Small intestine (tissue), 7 donors: ENCODE measurements at regions not wholly inside any gene's neighbourhood (a gene's known extent, or its start where the extent isn't known, plus 50 kb on each side); places are given as distances from the start of the nearest gene placed in this dataset.

Experiments
- DNase-seq, 2 donors: peaks; one replicate each; pipeline versions ENCODE4 v3.0.0 to v3.0.0-alpha.2; 2013
- FAIRE-seq: peaks from 2 replicates; lab custom pipeline; 2012; peaks lifted over from hg19 to GRCh38; lab: Jason Lieb, UNC
- H3K27ac ChIP-seq, 3 donors: one replicate each; pipeline ENCODE4 v1.5.1; 2013; ENCODE audit warnings: low read length in 2 of 3, mild to moderate bottlenecking in 2 of 3, control low read depth in 1 of 3, inconsistent platforms in 1 of 3, low read depth in 1 of 3, moderate library complexity in 1 of 3
- H3K27me3 ChIP-seq, 3 donors: one replicate each; pipeline ENCODE4 v1.6.1; 2013; ENCODE audit warnings: low read length in 3 of 3, inconsistent platforms in 1 of 3; ENCODE audit not compliant: control insufficient read depth in 3 of 3, insufficient read depth in 3 of 3
- H3K36me3 ChIP-seq, 3 donors: one replicate each; pipeline ENCODE4 v1.6.1; 2013; ENCODE audit warnings: low read length in 3 of 3, inconsistent platforms in 1 of 3, low read depth in 1 of 3, mild to moderate bottlenecking in 1 of 3, moderate library complexity in 1 of 3; ENCODE audit not compliant: control insufficient read depth in 3 of 3, insufficient read depth in 2 of 3
- H3K4me1 ChIP-seq, 3 donors: one replicate each; pipeline ENCODE4 v1.6.1; 2013; ENCODE audit warnings: low read length in 2 of 3, inconsistent platforms in 1 of 3, low read depth in 1 of 3, mild to moderate bottlenecking in 1 of 3, moderate library complexity in 1 of 3; ENCODE audit not compliant: control insufficient read depth in 3 of 3, insufficient read depth in 2 of 3
- H3K4me3 ChIP-seq, 3 donors: one replicate each; pipeline ENCODE4 v1.5.1; 2013; ENCODE audit warnings: low read length in 3 of 3, control low read depth in 1 of 3, inconsistent platforms in 1 of 3, low read depth in 1 of 3, mild to moderate bottlenecking in 1 of 3, moderate library complexity in 1 of 3
- H3K9me3 ChIP-seq, 2 donors: one replicate each; pipeline ENCODE4 v1.6.1; 2013; ENCODE audit warnings: low read depth in 1 of 2, low read length in 1 of 2; ENCODE audit not compliant: control insufficient read depth in 2 of 2, insufficient read depth in 1 of 2
- WGBS, 3 donors: extraction: QIAGEN DNeasy Blood & Tissue Kit; methylation state at CpG; one replicate each; pipeline ENCODE4 v1.1.7; 2013; 5-methylcytosine and 5-hydroxymethylcytosine counted together
- donor health status: healthy with polysubstance abuse.
- donor health status: control.
- donor health status: control.
- donor health status: Bipolar disorder and iron deficiency.
- donor health status: healthy.

- H3K4me1 ChIP-seq, result peaks cover 0 to 14% (median 2%) of the 10 kb centered on the region in 3 donors
- H3K9me3 ChIP-seq, result no peaks in the 10 kb centered on the region
- no peaks in the 10 kb centered on the region for H3K36me3 ChIP-seq
- WGBS, 3 donors, result 69 to 75% (median 75%) methylated on average over 3 of the region's 3 CpGs
- H3K27ac ChIP-seq, result peak overlapping the region in 1 of 3 donors; percentile 66
- no peak overlapping the region for H3K4me3 ChIP-seq
- DNase-seq (no peak), FAIRE-seq (no peak)
- peaks cover 0 to 49% (median 0%) of the 10 kb centered on the region in 3 donors for H3K27me3 ChIP-seq
Measured at GRCh38 chr7:131111792-131112191, 215.9 kb upstream of the MKLN1 start.

- no peak overlapping the region for H3K27ac ChIP-seq
- no peak for DNase-seq
- no peaks in the 10 kb centered on the region for H3K9me3 ChIP-seq
- H3K4me1 ChIP-seq, result peaks cover 0 to 14% (median 2%) of the 10 kb centered on the region in 3 donors
- no peaks in the 10 kb centered on the region for H3K36me3 ChIP-seq
- 42 to 78% (median 75%) methylated on average over 1 of the region's 1 CpG for WGBS, 3 donors
- H3K4me3 ChIP-seq, result no peak overlapping the region
- no peak for FAIRE-seq
- peaks cover 0 to 45% (median 0%) of the 10 kb centered on the region in 3 donors for H3K27me3 ChIP-seq
Measured at GRCh38 chr7:131112431-131112830, 215.2 kb upstream of the MKLN1 start.

GRCh38 chr7:131115340-131115739 lies 212.3 kb upstream of the MKLN1 start:
- H3K27ac ChIP-seq, result no peak overlapping the region
- FAIRE-seq, result no peak
- peaks cover 0 to 7% (median 0%) of the 10 kb centered on the region in 3 donors for H3K4me1 ChIP-seq
- H3K9me3 ChIP-seq, result peaks cover 0 to 7% of the 10 kb centered on the region in 2 donors
- whole genome bisulfite sequencing, 3 donors, result 73 to 75% (median 74%) methylated on average over 5 of the region's 5 CpGs
- H3K4me3 ChIP-seq, result no peak overlapping the region
- DNase-seq, result no peak
- H3K27me3 ChIP-seq, result peaks cover 0 to 16% (median 0%) of the 10 kb centered on the region in 3 donors
- H3K36me3 ChIP-seq, result no peaks in the 10 kb centered on the region

- WGBS, 3 donors, result 75 to 79% (median 79%) methylated on average over 1 of the region's 1 CpG
Measured at GRCh38 chr7:131117439-131117838, 210.2 kb upstream of the MKLN1 start.

GRCh38 chr7:131119381-131119780 lies 208.3 kb upstream of the MKLN1 start:
- 95 to 100% (median 98%) methylated on average over 1 of the region's 1 CpG for WGBS, 3 donors
- Histone ChIP-seq H3K27me3 (peaks cover 0 to 2% (median 0%) of the 10 kb centered on the region in 3 donors), H3K36me3 (no peaks in the 10 kb centered on the region), H3K4me1 (no peaks in the 10 kb centered on the region), H3K9me3 (peaks cover 0 to 7% of the 10 kb centered on the region in 2 donors), H3K4me3 (no peak overlapping the region), H3K27ac (no peak overlapping the region)
- no peak for DNase-seq
- FAIRE-seq, result no peak

More at GRCh38 chr7:131117439-131117838, 210.2 kb upstream of the MKLN1 start:
- H3K4me1 ChIP-seq, result no peaks in the 10 kb centered on the region
- DNase-seq (no peak), FAIRE-seq (no peak)
- no peaks in the 10 kb centered on the region for H3K36me3 ChIP-seq
- H3K27me3 ChIP-seq, result peaks cover 0 to 6% (median 0%) of the 10 kb centered on the region in 3 donors
- H3K9me3 ChIP-seq, result peaks cover 0 to 7% of the 10 kb centered on the region in 2 donors
- H3K4me3 ChIP-seq, result no peak overlapping the region
- no peak overlapping the region for H3K27ac ChIP-seq

- Histone ChIP-seq H3K36me3 (no peaks in the 10 kb centered on the region), H3K4me1 (no peaks in the 10 kb centered on the region), H3K4me3 (no peak overlapping the region), H3K27me3 (no peaks in the 10 kb centered on the region), H3K27ac (peak overlapping the region in 1 of 3 donors; percentile 4), H3K9me3 (peaks cover 0 to 7% of the 10 kb centered on the region in 2 donors)
- DNase-seq (no peak), FAIRE-seq (no peak)
- WGBS, 3 donors, result 81 to 90% (median 84%) methylated on average over 10 of the region's 10 CpGs
Measured at GRCh38 chr7:131122394-131122793, 205.3 kb upstream of the MKLN1 start.

- no peak overlapping the region for H3K4me3 ChIP-seq
- no peaks in the 10 kb centered on the region for H3K4me1 ChIP-seq
- DNase-seq, result no peak
- peak overlapping the region in 1 of 3 donors; percentile 4 for H3K27ac ChIP-seq
- 87 to 91% (median 89%) methylated on average over 4 of the region's 4 CpGs for WGBS, 3 donors
- no peak for FAIRE-seq
- H3K36me3 ChIP-seq, result no peaks in the 10 kb centered on the region
- H3K27me3 ChIP-seq, result no peaks in the 10 kb centered on the region
- H3K9me3 ChIP-seq, result peaks cover 0 to 6% of the 10 kb centered on the region in 2 donors
Measured at GRCh38 chr7:131124001-131124629, 203.6 kb upstream of the MKLN1 start.

GRCh38 chr7:131124867-131125266 lies 202.8 kb upstream of the MKLN1 start:
- Histone ChIP-seq H3K4me1 (no peaks in the 10 kb centered on the region), H3K27ac (no peak overlapping the region), H3K4me3 (no peak overlapping the region), H3K27me3 (no peaks in the 10 kb centered on the region), H3K36me3 (no peaks in the 10 kb centered on the region), H3K9me3 (no peaks in the 10 kb centered on the region)
- DNase-seq (no peak), FAIRE-seq (no peak)
- WGBS, 3 donors, result 66 to 83% (median 78%) methylated on average over 3 of the region's 3 CpGs
